Sigmoid colon (tissue), 6 donors: ENCODE measurements at regions not wholly inside any gene's neighbourhood (a gene's known extent, or its start where the extent isn't known, plus 50 kb on each side); places are given as distances from the start of the nearest gene placed in this dataset.

Source experiments
- DNase-seq: peaks from one replicate; pipeline ENCODE4 v3.0.0-alpha.2; 2019
- H3K27ac ChIP-seq, 4 donors: fragments of 200-600 bp; sonication (generic); one replicate each; pipeline ENCODE4 v1.5.1; 2016 to 2019; ENCODE audit warnings: mild to moderate bottlenecking in 1 of 4
- H3K27me3 ChIP-seq, 3 donors: fragments of 200-600 bp; sonication (generic); one replicate each; pipeline ENCODE4 v1.5.1; 2019; ENCODE audit warnings: mild to moderate bottlenecking in 1 of 3
- H3K36me3 ChIP-seq, 4 donors: fragments of 200-600 bp; sonication (generic); one replicate each; pipeline ENCODE4 v1.5.1; 2016 to 2019
- H3K4me1 ChIP-seq, 4 donors: fragments of 200-600 bp; sonication (generic); one replicate each; pipeline ENCODE4 v1.5.1; 2017 to 2019
- H3K4me3 ChIP-seq, 4 donors: fragments of 200-600 bp; sonication (generic); one replicate each; pipeline ENCODE4 v1.5.1; 2017 to 2019; ENCODE audit warnings: mild to moderate bottlenecking in 2 of 4, moderate library complexity in 1 of 4
- H3K9me3 ChIP-seq, 4 donors: fragments of 200-600 bp in 3 of 4; sonication (generic) in 3 of 4; one replicate each; pipeline versions ENCODE4 v1.5.1 to v1.6.1; 2013 to 2019
- CTCF ChIP-seq, 4 experiments: fragments of 450-650 bp in 3 of 4; fragments of 200-600 bp in 1 of 4; IDR thresholded peaks; one replicate each; pipeline ENCODE4 v1.5.1; 2016 to 2019; ENCODE audit warnings: antibody characterized with exemption in 4 of 4, mild to moderate bottlenecking in 3 of 4, moderate library complexity in 2 of 4
- EP300 ChIP-seq, 4 donors: sonication (generic); formaldehyde crosslinking; IDR thresholded peaks; one replicate each; pipeline ENCODE4 v1.6.1; 2017; ENCODE audit warnings: antibody characterized with exemption in 4 of 4
- POLR2A ChIP-seq, 2 donors: fragments of 450-650 bp; IDR thresholded peaks; one replicate each; pipeline ENCODE4 v1.6.1; 2016; ENCODE audit warnings: antibody characterized with exemption in 2 of 2, mild to moderate bottlenecking in 2 of 2, moderate library complexity in 2 of 2
- POLR2AphosphoS5 ChIP-seq, 4 donors: sonication (generic); formaldehyde crosslinking; IDR thresholded peaks; one replicate each; pipeline ENCODE4 v1.6.1; 2017; ENCODE audit warnings: antibody characterized with exemption in 4 of 4
- WGBS, 2 donors: extraction: QIAGEN DNeasy Blood & Tissue Kit; methylation state at CpG; one replicate each; pipeline ENCODE4 v1.1.7; 2013; 5-methylcytosine and 5-hydroxymethylcytosine counted together
- intact Hi-C: fragments of 100-400 bp; cut with DNase I; formaldehyde crosslinking; loops from one replicate; pipeline ENCODE4 v1.15.1; 2023
- donor health status: healthy with polysubstance abuse.
- donor health status: healthy.

GRCh38 chr1:14183329-14183728 lies 415.2 kb upstream of the KAZN start:
- no peaks in the 10 kb centered on the region for H3K36me3 ChIP-seq
- no peaks in the 10 kb centered on the region for H3K4me1 ChIP-seq
- intact Hi-C loops, result no loop called here
- no peaks in the 10 kb centered on the region for H3K9me3 ChIP-seq
- no peak overlapping the region for H3K27ac ChIP-seq
- no peaks in the 10 kb centered on the region for H3K27me3 ChIP-seq
- WGBS, 2 donors, result 91 to 96% methylated on average over 11 of the region's 11 CpGs
- TF ChIP-seq POLR2A (IDR thresholded peaks at IDR 0.05), result no peak
- no peak for TF ChIP-seq POLR2AphosphoS5 (IDR thresholded peaks at IDR 0.05)
- no peak for TF ChIP-seq EP300 (IDR thresholded peaks at IDR 0.05)
- no peak for TF ChIP-seq CTCF (IDR thresholded peaks at IDR 0.05)
- no peak overlapping the region for H3K4me3 ChIP-seq
- no peak for DNase-seq

- H3K27me3 ChIP-seq, result no peaks in the 10 kb centered on the region
- no peak for DNase-seq
- TF ChIP-seq CTCF (IDR thresholded peaks at IDR 0.05) (no peak), POLR2A (IDR thresholded peaks at IDR 0.05) (no peak), EP300 (IDR thresholded peaks at IDR 0.05) (no peak), POLR2AphosphoS5 (IDR thresholded peaks at IDR 0.05) (no peak)
- H3K36me3 ChIP-seq, result no peaks in the 10 kb centered on the region
- 76 to 80% methylated on average over 6 of the region's 6 CpGs for WGBS, 2 donors
- H3K27ac ChIP-seq, result no peak overlapping the region
- no peaks in the 10 kb centered on the region for H3K9me3 ChIP-seq
- H3K4me3 ChIP-seq, result no peak overlapping the region
- intact Hi-C loops, result no loop called here
- H3K4me1 ChIP-seq, result no peaks in the 10 kb centered on the region
Measured at GRCh38 chr1:14184454-14184853, 414.0 kb upstream of the KAZN start.

GRCh38 chr1:14189381-14189780 lies 409.1 kb upstream of the KAZN start:
- TF ChIP-seq EP300 (IDR thresholded peaks at IDR 0.05) (no peak), POLR2A (IDR thresholded peaks at IDR 0.05) (no peak), CTCF (IDR thresholded peaks at IDR 0.05) (no peak), POLR2AphosphoS5 (IDR thresholded peaks at IDR 0.05) (no peak)
- intact Hi-C loops, result no loop called here
- no peak for DNase-seq
- H3K27me3 ChIP-seq, result no peaks in the 10 kb centered on the region
- no peaks in the 10 kb centered on the region for H3K9me3 ChIP-seq
- no peaks in the 10 kb centered on the region for H3K36me3 ChIP-seq
- WGBS, 2 donors, result 89 to 92% methylated on average over 4 of the region's 4 CpGs
- no peak overlapping the region for H3K4me3 ChIP-seq
- no peak overlapping the region for H3K27ac ChIP-seq
- H3K4me1 ChIP-seq, result no peaks in the 10 kb centered on the region

GRCh38 chr1:14190508-14190907 lies 408.0 kb upstream of the KAZN start:
- DNase-seq, result no peak
- intact Hi-C loops, result no loop called here
- no peak for TF ChIP-seq POLR2AphosphoS5 (IDR thresholded peaks at IDR 0.05)
- TF ChIP-seq POLR2A (IDR thresholded peaks at IDR 0.05), result no peak
- TF ChIP-seq EP300 (IDR thresholded peaks at IDR 0.05), result no peak
- no peak for TF ChIP-seq CTCF (IDR thresholded peaks at IDR 0.05)

GRCh38 chr1:14194511-14194910 lies 404.0 kb upstream of the KAZN start:
- H3K27me3 ChIP-seq, result no peaks in the 10 kb centered on the region
- TF ChIP-seq POLR2A (IDR thresholded peaks at IDR 0.05) (no peak), POLR2AphosphoS5 (IDR thresholded peaks at IDR 0.05) (no peak), EP300 (IDR thresholded peaks at IDR 0.05) (no peak), CTCF (IDR thresholded peaks at IDR 0.05) (no peak)
- no peaks in the 10 kb centered on the region for H3K9me3 ChIP-seq
- H3K27ac ChIP-seq, result no peak overlapping the region
- intact Hi-C loops, result no loop called here
- no peak for DNase-seq
- no peaks in the 10 kb centered on the region for H3K36me3 ChIP-seq
- H3K4me3 ChIP-seq, result no peak overlapping the region
- no peaks in the 10 kb centered on the region for H3K4me1 ChIP-seq
- WGBS, 2 donors, result 81 to 87% methylated on average over 3 of the region's 3 CpGs

More at GRCh38 chr1:14190508-14190907, 408.0 kb upstream of the KAZN start:
- no peaks in the 10 kb centered on the region for H3K9me3 ChIP-seq
- H3K36me3 ChIP-seq, result no peaks in the 10 kb centered on the region
- H3K27ac ChIP-seq, result no peak overlapping the region
- whole genome bisulfite sequencing, 2 donors, result 75 to 83% methylated on average over 3 of the region's 3 CpGs
- no peaks in the 10 kb centered on the region for H3K4me1 ChIP-seq
- no peak overlapping the region for H3K4me3 ChIP-seq
- H3K27me3 ChIP-seq, result no peaks in the 10 kb centered on the region
